DMS53 treated with DMSO at 0.1 percent for 48 hours (cell line): ENCODE measurements at regions not wholly inside any gene's neighbourhood (a gene's known extent, or its start where the extent isn't known, plus 50 kb on each side); places are given as distances from the start of the nearest gene placed in this dataset.

Source experiments
- DNase-seq: peaks from one replicate; lab custom pipeline; 2025; ENCODE audit not compliant: unreplicated experiment; lab: John Stamatoyannopoulos, UW

- no peak for DNase-seq
Observed at GRCh38 chr6:164581563-164581962, 727.8 kb downstream of the C6orf118 start.

GRCh38 chr6:164579035-164579434 is 730.4 kb downstream of the C6orf118 start:
- no peak for DNase-seq

GRCh38 chr6:164578616-164579015 is 730.8 kb downstream of the C6orf118 start:
- no peak for DNase-seq

- no peak for DNase-seq
Observed at GRCh38 chr6:164570801-164571200, 738.6 kb downstream of the C6orf118 start.

GRCh38 chr6:164569509-164569908 is 739.9 kb downstream of the C6orf118 start:
- DNase-seq = no peak

GRCh38 chr6:164563924-164564323 is 745.5 kb downstream of the C6orf118 start:
- no peak for DNase-seq

- DNase-seq = no peak
Observed at GRCh38 chr6:164561656-164562055, 747.7 kb downstream of the C6orf118 start.

GRCh38 chr6:164554700-164555476 is 754.5 kb downstream of the C6orf118 start:
- no peak for DNase-seq

GRCh38 chr6:164554226-164554625 is 755.2 kb downstream of the C6orf118 start:
- no peak for DNase-seq

GRCh38 chr6:164551706-164552105 is 757.7 kb downstream of the C6orf118 start:
- DNase-seq = no peak

GRCh38 chr6:164547076-164547475 is 762.3 kb downstream of the C6orf118 start:
- DNase-seq = no peak

- DNase-seq = no peak
Observed at GRCh38 chr6:164546263-164546662, 763.1 kb downstream of the C6orf118 start.

GRCh38 chr6:164534070-164534766 is 775.2 kb downstream of the C6orf118 start:
- no peak for DNase-seq

- DNase-seq = no peak
Observed at GRCh38 chr6:164533045-164533362, 776.4 kb downstream of the C6orf118 start.

GRCh38 chr6:164532198-164533044 is 777.0 kb downstream of the C6orf118 start:
- no peak for DNase-seq

- DNase-seq = no peak
Observed at GRCh38 chr6:164531736-164532135, 777.7 kb downstream of the C6orf118 start.

- DNase-seq = no peak
Observed at GRCh38 chr6:164528539-164528938, 780.9 kb downstream of the C6orf118 start.

- DNase-seq = no peak
Observed at GRCh38 chr6:164523087-164523654, 786.2 kb downstream of the C6orf118 start.

GRCh38 chr6:164520916-164521315 is 788.5 kb downstream of the C6orf118 start:
- no peak for DNase-seq

- DNase-seq = no peak
Observed at GRCh38 chr6:164507206-164507940, 802.0 kb downstream of the C6orf118 start.

GRCh38 chr6:164505425-164505824 is 804.0 kb downstream of the C6orf118 start:
- DNase-seq = no peak
